Stimulated activated CD4-positive, alpha-beta T cell treated with anti-CD3 and anti-CD28 coated beads, TNF-alpha, amount 100 ng/mL, for 48 hours (primary cell): ENCODE measurements at regions not wholly inside any gene's neighbourhood (a gene's known extent, or its start where the extent isn't known, plus 50 kb on each side); places are given as distances from the start of the nearest gene placed in this dataset.

Experiments used
- DNase-seq, 3 donors: peaks; one replicate each; pipeline ENCODE4 v3.0.0-alpha.2; 2020; ENCODE audit warnings: low read depth in 3 of 3

DNA sequence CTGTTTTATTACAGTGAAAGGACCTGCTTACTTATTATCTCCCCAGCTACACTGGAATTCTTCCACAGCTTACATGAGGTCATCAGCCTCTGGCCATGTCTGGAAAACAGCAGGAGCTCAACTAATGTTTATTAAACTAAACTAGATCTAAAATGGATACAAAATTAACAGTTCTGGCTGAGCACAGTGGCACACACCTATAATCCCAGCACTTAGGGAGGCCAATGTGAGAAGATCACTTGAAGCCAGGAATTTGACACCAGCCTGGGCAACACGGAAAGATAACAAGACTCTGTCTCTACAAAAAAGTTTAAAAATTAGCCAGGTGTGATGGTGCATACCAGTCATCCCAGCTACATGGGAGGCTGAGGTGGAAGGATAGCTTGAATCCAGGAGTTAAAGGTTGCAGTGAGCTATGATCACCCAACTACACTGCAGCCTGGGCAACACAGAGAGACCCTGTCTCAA is 220.8 kb upstream of the MARCKS start:
- no peak for DNase-seq

DNA sequence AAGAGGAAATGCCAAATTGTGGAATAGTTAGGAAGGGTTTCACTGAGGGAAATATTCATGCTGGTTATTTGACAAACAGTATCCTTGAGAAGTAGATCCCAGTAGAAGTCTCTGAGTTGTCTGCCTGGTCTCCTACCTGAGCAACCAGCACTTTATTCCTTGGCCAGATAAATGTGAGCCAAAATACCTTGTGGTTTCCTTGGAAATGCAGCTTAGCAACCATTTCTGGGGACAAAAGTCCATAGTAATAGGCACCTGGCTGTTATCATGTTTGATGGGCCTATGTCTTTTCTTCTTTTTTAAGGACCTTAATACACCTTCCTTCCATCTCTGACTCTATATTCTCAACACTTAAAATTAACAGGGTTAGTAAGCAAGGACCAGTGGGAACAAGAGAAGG is 217.1 kb upstream of the MARCKS start:
- no peak for DNase-seq

- no peak for DNase-seq
These were observed 215.0 kb upstream of the MARCKS start for GRCh38 chr6:113642001-113642713.

- no peak for DNase-seq
These were observed 214.3 kb upstream of the MARCKS start for GRCh38 chr6:113642714-113643406.

GRCh38 chr6:113643407-113643770 is 213.8 kb upstream of the MARCKS start:
- no peak for DNase-seq

GRCh38 chr6:113644861-113645575 is 212.1 kb upstream of the MARCKS start:
- DNase-seq = no peak

DNA sequence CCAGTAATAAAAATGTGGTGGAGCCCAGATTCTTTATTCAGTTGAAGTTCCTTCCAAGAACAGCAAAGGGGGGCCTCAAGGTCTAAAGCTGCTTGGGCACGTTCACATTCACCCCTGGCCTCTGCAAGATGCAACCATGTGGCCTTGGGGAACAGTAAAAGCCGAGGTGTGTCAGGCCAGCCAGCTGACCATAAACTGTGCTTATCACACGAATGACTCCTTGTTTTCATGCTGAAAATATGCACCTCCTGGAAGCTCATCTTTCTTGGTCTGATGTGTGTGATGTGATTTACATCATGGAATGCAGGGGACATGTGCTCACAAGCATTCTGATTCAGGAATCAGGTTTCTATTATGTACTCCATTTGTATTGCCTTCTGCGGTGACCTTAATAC is 211.6 kb upstream of the MARCKS start:
- no peak for DNase-seq

- DNase-seq = no peak
These were observed 211.2 kb upstream of the MARCKS start for GRCh38 chr6:113645986-113646385.

GRCh38 chr6:113646701-113647100 is 210.4 kb upstream of the MARCKS start:
- no peak for DNase-seq

DNA sequence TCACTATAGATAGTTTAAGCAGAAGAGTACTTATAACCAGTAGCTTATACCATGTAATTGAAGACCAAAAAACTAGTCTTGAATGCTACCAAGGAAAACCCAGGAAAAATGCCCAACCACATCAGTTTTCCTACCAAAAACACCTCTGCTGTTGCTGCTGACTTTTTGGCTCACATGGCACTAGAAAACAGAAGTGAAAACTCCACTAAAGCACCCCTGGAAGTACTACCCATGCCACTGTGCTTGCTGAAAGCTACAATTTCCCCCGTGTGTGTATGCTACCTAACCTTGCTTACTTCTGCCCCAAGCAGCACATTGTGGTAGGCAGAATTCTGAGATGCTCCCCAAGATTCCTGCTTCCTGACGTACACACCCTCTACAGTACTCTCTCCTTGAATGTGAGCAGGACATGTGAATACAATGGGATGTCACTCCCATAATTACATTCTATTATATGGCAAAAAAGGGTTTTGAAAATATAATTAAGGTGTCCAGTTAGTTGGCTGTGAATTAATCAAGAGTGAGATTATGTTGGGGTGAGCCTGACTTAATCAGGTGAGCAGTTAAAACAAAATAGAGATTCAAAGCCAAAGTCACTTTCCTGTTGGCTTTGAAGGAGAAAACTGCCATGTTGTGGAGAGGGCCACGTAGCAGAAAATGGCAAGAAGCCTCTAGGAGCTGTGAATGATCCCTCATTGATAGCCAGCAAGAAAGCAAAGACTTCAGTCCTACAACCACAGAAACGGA is 209.8 kb upstream of the MARCKS start:
- no peak for DNase-seq

GRCh38 chr6:113648698-113649097 is 208.4 kb upstream of the MARCKS start:
- no peak for DNase-seq

GRCh38 chr6:113649276-113649675 is 207.9 kb upstream of the MARCKS start:
- no peak for DNase-seq

- no peak for DNase-seq
These were observed 207.1 kb upstream of the MARCKS start for GRCh38 chr6:113649880-113650609.

DNA sequence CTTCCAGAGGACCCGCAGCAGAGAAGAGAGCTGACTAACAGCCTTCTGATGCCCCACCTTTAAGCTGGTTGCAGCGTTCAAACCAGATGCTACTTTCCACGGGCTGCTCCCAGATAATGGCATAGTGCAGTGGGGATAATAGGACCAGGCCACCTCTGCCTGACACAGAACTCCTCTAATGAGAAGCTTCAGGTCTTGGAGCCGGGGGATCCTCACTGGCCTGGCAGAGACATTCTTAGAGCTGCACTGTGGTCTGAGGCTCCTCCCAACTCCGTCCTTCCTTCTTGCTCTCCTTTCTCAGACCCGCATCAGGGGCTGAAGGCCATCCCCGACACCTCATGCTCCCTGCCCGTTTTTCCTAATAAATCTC is 206.6 kb upstream of the MARCKS start:
- DNase-seq = no peak

DNA sequence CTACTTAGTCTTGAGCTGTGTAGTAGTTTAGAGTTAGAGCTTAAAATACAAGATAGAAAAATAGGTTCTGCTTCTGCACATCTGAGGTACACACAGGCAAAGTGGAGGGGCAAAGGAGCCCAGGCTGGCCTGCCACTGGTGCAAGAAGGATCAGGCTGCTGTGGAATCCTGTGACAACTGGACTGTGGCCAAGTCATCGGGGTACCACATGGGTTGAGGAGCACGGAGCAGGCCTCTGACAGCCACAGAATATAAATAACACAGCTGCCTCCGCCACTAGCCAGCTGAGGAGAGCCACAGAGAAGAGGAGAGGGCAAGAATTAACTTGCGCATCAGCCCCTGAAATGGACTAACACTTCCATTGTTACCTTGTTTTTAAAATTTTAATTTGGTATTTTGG is 206.0 kb upstream of the MARCKS start:
- DNase-seq = no peak

DNA sequence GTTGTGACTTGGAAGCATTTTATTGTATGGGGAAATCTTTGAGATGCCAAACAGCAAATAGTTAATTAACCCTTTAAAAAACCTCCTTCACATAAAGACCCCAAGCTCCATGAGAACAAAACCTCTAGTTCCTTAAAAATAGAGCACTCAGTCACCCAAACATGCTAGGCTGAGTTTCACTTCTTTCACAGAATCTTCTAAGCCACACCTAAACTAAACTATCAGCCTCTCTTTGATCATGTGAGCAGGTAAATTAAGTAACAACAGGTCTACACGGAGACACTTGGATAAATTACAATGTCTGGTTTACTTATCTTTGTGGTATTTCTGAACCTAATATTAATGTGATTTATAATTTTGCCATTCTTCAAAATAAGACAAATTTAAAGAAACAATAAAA is 205.2 kb upstream of the MARCKS start:
- DNase-seq = no peak

GRCh38 chr6:113653275-113653674 is 203.9 kb upstream of the MARCKS start:
- no peak for DNase-seq

DNA sequence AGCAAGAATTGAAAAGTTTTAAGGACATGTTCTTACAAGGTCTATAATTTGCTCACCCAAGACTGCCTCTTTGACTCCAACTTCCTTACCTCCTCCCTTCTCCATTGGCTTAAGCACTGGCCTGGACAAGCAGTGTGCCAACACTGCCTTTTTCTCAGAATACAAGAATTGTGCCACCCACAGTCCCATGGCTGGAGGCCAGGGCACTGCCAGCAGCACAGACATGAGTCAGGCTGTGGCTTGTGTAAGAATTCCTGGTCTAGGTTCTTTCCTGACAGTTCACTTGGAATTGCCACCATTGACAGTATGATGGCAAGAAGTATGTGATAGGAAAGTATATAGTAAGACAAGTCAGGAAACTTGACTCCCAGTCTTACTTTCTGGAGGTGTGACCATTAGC is 202.7 kb upstream of the MARCKS start:
- DNase-seq = no peak

DNA sequence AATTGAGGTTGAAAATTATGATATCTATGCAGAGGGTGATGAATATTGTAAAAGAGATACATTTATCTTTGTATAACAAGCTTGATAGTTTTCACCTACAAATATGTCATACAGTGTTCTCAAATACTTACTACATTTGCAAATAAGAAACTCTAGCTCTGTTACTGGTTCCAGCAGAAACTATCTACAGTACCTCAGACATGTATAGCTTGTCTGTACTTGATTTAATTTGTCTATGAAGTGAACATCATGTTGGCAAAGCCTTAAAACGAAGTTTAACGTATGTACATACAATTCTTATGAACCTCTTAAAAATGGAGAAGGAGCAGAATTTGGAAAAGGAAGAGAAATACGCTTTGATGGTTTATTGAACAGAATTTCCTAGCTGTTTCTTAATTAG is 201.4 kb upstream of the MARCKS start:
- DNase-seq = no peak

DNA sequence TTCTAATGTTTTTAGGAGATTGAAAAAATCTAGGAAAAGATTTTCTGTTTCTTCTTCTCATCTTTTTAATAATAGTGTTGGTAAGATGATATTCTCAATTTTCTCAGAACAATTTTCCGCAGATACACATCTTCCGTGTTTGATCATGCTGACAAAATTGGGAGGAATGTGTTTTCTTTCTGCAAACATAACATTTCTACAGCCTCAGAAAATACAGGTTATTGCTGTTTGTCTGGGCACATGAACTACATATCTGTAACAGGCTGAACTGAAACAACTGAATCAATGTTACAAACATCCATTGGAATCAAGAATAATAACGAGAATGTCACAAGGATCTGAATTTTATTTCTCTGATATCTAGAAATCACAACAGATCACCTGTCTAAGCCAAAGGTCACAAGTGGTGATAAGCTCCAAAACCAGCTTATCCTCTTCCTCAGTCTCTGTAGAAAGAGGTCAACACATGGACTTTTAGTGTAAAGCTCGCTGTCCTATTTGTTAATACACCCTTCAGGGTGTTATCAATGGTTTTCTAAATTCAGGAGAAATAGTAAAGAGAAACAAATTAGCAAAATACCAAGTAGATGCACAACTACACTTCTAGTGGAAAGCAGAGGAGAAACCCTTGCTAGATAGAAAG is 197.3 kb upstream of the MARCKS start:
- DNase-seq = no peak

GRCh38 chr6:113660819-113661218 is 196.3 kb upstream of the MARCKS start:
- no peak for DNase-seq
